ENCODE measurements at regions not wholly inside any gene's neighbourhood (a gene's known extent, or its start where the extent isn't known, plus 50 kb on each side); places are given as distances from the start of the nearest gene placed in this dataset.

DNA sequence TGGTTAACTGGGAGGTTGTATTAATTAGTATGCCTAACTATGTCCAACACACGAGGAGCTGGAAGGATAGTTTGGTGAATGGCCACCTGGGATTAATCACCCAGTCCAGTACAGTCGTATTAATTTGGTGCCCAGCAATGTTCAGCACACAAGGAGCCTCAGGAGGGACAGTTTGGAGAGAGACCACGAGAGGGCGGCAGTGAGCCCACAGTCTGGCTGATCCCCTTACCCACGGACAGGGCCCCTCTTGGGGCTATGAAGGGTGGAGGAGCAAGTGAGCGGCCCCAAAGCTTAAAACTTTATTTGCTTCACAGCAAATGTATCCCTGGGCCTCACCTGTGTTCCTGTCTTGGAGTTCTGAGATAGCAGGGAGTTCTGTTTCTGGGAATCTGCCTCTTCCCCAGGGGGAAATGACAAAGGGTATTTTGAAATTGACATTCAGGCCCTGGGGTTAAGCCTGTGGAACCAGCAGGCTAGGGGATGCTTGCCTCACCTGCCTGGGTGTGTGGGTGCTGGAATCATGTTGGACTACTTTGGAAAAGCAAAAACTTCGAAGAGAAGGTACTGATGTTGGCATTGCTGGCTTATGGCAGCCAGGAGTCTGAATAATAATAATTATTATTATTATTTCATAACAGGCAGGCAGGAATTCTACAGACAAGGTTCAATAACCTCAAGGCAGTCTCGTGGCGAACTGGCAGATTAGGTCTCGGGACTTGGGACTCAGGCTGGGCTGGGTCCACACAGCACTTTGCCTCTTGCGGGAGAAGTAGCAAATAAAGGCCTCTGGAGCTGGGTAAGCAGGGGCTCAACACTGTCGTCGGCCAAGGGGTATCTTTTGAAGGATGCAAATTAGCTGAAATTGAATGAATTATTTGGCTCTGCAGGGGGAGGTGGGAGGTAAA lies 227.6 kb upstream of the ASIC2 start:
- intact Hi-C loops (cut with DNase I; ENCODE audit: low total_unique reads), result no loop called here
- Histone ChIP-seq H3K4me3 (no peak overlapping the region), H3K4me1 (no peaks in the 10 kb centered on the region), H3K27ac (no peak overlapping the region), H3K27me3 (no peaks in the 10 kb centered on the region), H3K9me3 (no peaks in the 10 kb centered on the region), H3K36me3 (ENCODE audit: low read depth, missing control alignments) (no peaks in the 10 kb centered on the region)
- TF ChIP-seq, protein P1, sequence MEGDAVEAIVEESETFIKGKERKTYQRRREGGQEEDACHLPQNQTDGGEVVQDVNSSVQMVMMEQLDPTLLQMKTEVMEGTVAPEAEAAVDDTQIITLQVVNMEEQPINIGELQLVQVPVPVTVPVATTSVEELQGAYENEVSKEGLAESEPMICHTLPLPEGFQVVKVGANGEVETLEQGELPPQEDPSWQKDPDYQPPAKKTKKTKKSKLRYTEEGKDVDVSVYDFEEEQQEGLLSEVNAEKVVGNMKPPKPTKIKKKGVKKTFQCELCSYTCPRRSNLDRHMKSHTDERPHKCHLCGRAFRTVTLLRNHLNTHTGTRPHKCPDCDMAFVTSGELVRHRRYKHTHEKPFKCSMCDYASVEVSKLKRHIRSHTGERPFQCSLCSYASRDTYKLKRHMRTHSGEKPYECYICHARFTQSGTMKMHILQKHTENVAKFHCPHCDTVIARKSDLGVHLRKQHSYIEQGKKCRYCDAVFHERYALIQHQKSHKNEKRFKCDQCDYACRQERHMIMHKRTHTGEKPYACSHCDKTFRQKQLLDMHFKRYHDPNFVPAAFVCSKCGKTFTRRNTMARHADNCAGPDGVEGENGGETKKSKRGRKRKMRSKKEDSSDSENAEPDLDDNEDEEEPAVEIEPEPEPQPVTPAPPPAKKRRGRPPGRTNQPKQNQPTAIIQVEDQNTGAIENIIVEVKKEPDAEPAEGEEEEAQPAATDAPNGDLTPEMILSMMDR (IDR thresholded peaks at IDR 0.05), result peak; percentile 21 to 82 (median 47)
- TF ChIP-seq POLR2A (IDR thresholded peaks at IDR 0.05), result no peak
- peak; percentile 80 for DNase-seq
- WGBS, 2 donors, result 62 to 66% methylated on average over 13 of the region's 13 CpGs

DNA sequence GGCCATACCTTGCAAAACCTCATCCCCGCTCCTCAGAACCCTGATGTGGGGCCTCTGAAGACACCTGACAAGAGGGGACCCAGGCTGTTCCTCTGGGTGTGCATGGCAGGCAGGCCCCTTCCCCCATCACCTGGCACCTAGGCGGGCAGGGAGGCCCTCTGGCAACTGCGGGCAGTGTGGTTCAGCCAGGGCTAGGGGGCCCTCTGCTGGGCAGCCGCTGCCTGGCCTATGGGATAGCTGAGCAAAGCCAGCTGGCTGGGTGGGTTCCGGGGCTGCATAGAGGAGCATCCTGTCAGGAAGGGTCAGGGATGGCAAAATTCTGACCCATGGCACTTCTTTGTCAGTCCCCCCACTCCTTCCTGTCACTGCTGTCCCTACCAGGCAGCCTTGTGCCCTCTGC lies 228.7 kb upstream of the ASIC2 start:
- TF ChIP-seq POLR2A (IDR thresholded peaks at IDR 0.05), result no peak
- TF ChIP-seq, protein P1 (IDR thresholded peaks at IDR 0.05), result peak in 2 of 3 experiments; percentile 13 to 32
- WGBS, 2 donors, result 59 to 100% methylated on average over 2 to 5 of the region's 5 CpGs
- H3K27me3 ChIP-seq, result no peaks in the 10 kb centered on the region
- no peaks in the 10 kb centered on the region for H3K9me3 ChIP-seq
- intact Hi-C loops (cut with DNase I; ENCODE audit: low total_unique reads), result no loop called here
- H3K4me3 ChIP-seq, result no peak overlapping the region
- H3K4me1 ChIP-seq, result no peaks in the 10 kb centered on the region
- peak; percentile 59 for DNase-seq
- no peak overlapping the region for H3K27ac ChIP-seq
- H3K36me3 ChIP-seq (ENCODE audit: low read depth, missing control alignments), result no peaks in the 10 kb centered on the region

DNA sequence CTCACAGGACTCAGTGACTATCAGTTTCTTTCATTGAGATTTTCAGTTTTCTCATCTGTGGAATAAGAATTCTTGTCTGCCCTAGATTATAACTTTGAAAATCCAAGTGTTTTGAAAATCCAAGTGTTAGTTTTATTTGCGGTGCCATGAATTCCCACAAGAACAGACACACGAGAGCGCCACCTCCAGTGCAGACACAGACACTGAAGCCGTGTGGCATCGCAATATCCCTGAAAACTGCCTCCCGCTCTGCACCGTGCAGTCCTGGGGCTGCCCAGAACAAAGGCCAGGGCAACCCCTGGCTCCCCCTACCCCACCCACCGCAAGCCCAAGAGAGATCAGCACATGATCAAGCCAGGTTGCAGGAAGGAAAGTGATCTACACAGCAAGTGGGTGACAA lies 229.5 kb upstream of the ASIC2 start:
- Histone ChIP-seq H3K36me3 (ENCODE audit: low read depth, missing control alignments) (no peaks in the 10 kb centered on the region), H3K4me3 (no peak overlapping the region), H3K27me3 (no peaks in the 10 kb centered on the region), H3K9me3 (no peaks in the 10 kb centered on the region), H3K27ac (no peak overlapping the region), H3K4me1 (no peaks in the 10 kb centered on the region)
- 82 to 91% methylated on average over 8 of the region's 8 CpGs for WGBS, 2 donors
- DNase-seq, result no peak
- TF ChIP-seq, protein P1 (IDR thresholded peaks at IDR 0.05), result peak in 1 of 3 experiments; percentile 13
- TF ChIP-seq POLR2A (IDR thresholded peaks at IDR 0.05), result no peak
- intact Hi-C loops (cut with DNase I; ENCODE audit: low total_unique reads), result no loop called here

DNA sequence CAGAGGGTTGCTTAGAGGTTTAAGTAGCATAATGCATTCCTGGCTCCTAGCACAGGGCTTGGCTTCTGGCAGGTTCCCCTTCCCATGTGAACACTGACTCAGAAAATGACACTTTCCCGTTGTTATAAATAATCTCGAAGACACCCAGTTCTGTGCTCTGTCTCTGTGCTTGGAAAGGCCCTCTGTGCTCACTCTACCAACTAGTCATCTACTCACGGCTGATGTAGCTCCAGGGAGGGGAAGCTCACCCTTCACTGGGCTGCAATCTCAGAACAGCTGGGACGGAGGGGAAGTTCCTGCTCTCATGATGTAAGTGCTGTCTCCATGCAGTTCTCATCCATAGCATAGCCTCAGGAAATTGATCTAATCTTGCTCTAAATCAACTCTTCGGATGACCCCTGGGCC lies 230.5 kb upstream of the ASIC2 start:
- intact Hi-C loops (cut with DNase I; ENCODE audit: low total_unique reads), result no loop called here
- no peak overlapping the region for H3K4me3 ChIP-seq
- no peak overlapping the region for H3K27ac ChIP-seq
- WGBS, 2 donors, result 60 to 70% methylated on average over 5 of the region's 5 CpGs
- H3K27me3 ChIP-seq, result no peaks in the 10 kb centered on the region
- peak; percentile 17 for DNase-seq
- no peaks in the 10 kb centered on the region for H3K36me3 ChIP-seq (ENCODE audit: low read depth, missing control alignments)
- no peaks in the 10 kb centered on the region for H3K9me3 ChIP-seq
- TF ChIP-seq POLR2A (IDR thresholded peaks at IDR 0.05), result no peak
- TF ChIP-seq, protein P1 (IDR thresholded peaks at IDR 0.05), result no peak
- no peaks in the 10 kb centered on the region for H3K4me1 ChIP-seq

DNA sequence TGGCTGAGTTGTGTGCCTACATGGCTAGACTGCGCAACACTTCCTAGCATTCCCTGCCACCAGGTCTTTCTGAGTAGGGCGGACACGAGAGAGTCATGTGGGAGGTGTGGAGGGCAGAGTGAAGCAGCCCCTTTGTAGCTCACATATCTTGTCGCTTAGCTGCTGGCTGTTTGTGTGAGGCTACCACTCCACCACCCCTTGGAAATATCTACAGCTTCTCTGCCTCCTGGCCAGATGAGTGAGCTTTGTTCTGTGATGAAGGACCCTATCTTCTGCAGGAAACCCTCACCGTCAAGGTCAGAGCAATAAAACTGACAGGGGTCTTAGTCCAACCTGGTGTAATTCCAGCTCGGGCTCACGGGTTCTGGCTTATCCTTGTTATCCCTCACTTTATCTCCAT lies 232.1 kb upstream of the ASIC2 start:
- no peak overlapping the region for H3K4me3 ChIP-seq
- no peak for DNase-seq
- intact Hi-C loops (cut with DNase I; ENCODE audit: low total_unique reads), result no loop called here

More for the DNA sequence above, 232.1 kb upstream of the ASIC2 start:
- no peaks in the 10 kb centered on the region for H3K4me1 ChIP-seq
- H3K27ac ChIP-seq, result no peak overlapping the region
- TF ChIP-seq, protein P1 (IDR thresholded peaks at IDR 0.05), result no peak
- TF ChIP-seq POLR2A (IDR thresholded peaks at IDR 0.05), result no peak
- no peaks in the 10 kb centered on the region for H3K36me3 ChIP-seq (ENCODE audit: low read depth, missing control alignments)
- WGBS, 2 donors, result 48 to 61% methylated on average over 6 to 7 of the region's 7 CpGs
- no peaks in the 10 kb centered on the region for H3K27me3 ChIP-seq
- H3K9me3 ChIP-seq, result no peaks in the 10 kb centered on the region

All from testis (tissue), 2 donors.